Right atrium auricular region (tissue), 2 donors: ENCODE measurements at regions not wholly inside any gene's neighbourhood (a gene's known extent, or its start where the extent isn't known, plus 50 kb on each side); places are given as distances from the start of the nearest gene placed in this dataset.

ENCODE experiments used
- DNase-seq: peaks from one replicate; pipeline ENCODE4 v3.0.0-alpha.2; 2019; ENCODE audit warnings: low spot score
- H3K27ac ChIP-seq, 2 donors: fragments of 200-600 bp; sonication (generic); 1 replicate in 1 of 2; 2 replicates in 1 of 2; pipeline ENCODE4 v1.5.1; 2016 to 2019
- H3K27me3 ChIP-seq, 2 donors: fragments of 200-600 bp; sonication (generic); one replicate each; pipeline versions ENCODE4 v1.5.1 to v1.6.0; 2017 to 2019
- H3K36me3 ChIP-seq: fragments of 200-600 bp; sonication (generic); one replicate; pipeline ENCODE4 v1.5.1; 2016
- H3K4me1 ChIP-seq, 2 donors: fragments of 200-600 bp; sonication (generic); one replicate each; pipeline versions ENCODE4 v1.5.1 to v1.6.0; 2017 to 2019
- H3K4me3 ChIP-seq, 2 donors: fragments of 200-600 bp; sonication (generic); 1 replicate in 1 of 2; 2 replicates in 1 of 2; pipeline ENCODE4 v1.5.1; 2017 to 2019; ENCODE audit warnings: mild to moderate bottlenecking in 1 of 2, moderate library complexity in 1 of 2
- H3K9me3 ChIP-seq, 2 donors: fragments of 200-600 bp; sonication (generic); one replicate each; pipeline ENCODE4 v1.5.1; 2019
- CTCF ChIP-seq, 2 donors: fragments of 200-600 bp; sonication (generic); IDR thresholded peaks; one replicate each; pipeline ENCODE4 v1.5.1; 2019; ENCODE audit warnings: antibody characterized with exemption in 2 of 2

GRCh38 chr1:172977296-172978017 lies 73.3 kb downstream of the TNFSF18 start:
- TF ChIP-seq CTCF (IDR thresholded peaks at IDR 0.05) = no peak
- no peaks in the 10 kb centered on the region for H3K36me3 ChIP-seq

GRCh38 chr1:172978595-172978994 lies 72.1 kb downstream of the TNFSF18 start:
- H3K4me3 ChIP-seq = no peak overlapping the region
- H3K4me1 ChIP-seq = no peaks in the 10 kb centered on the region
- no peaks in the 10 kb centered on the region for H3K36me3 ChIP-seq
- H3K27me3 ChIP-seq = no peaks in the 10 kb centered on the region
- DNase-seq = no peak
- H3K9me3 ChIP-seq = no peaks in the 10 kb centered on the region
- H3K27ac ChIP-seq = no peak overlapping the region
- TF ChIP-seq CTCF (IDR thresholded peaks at IDR 0.05) = no peak

More at GRCh38 chr1:172977296-172978017, 73.3 kb downstream of the TNFSF18 start:
- Histone ChIP-seq H3K4me1 (no peaks in the 10 kb centered on the region), H3K9me3 (no peaks in the 10 kb centered on the region), H3K27me3 (no peaks in the 10 kb centered on the region), H3K27ac (no peak overlapping the region), H3K4me3 (no peak overlapping the region)
- DNase-seq = no peak

- H3K36me3 ChIP-seq = no peaks in the 10 kb centered on the region
- no peaks in the 10 kb centered on the region for H3K4me1 ChIP-seq
- no peak overlapping the region for H3K4me3 ChIP-seq
- TF ChIP-seq CTCF (IDR thresholded peaks at IDR 0.05) = no peak
- H3K27me3 ChIP-seq = no peaks in the 10 kb centered on the region
- DNase-seq = no peak
- no peaks in the 10 kb centered on the region for H3K9me3 ChIP-seq
- H3K27ac ChIP-seq = no peak overlapping the region
Observed at GRCh38 chr1:172979828-172980227, 70.9 kb downstream of the TNFSF18 start.

GRCh38 chr1:172980456-172980855 lies 70.3 kb downstream of the TNFSF18 start:
- Histone ChIP-seq H3K4me3 (no peak overlapping the region), H3K4me1 (no peaks in the 10 kb centered on the region), H3K9me3 (no peaks in the 10 kb centered on the region), H3K36me3 (no peaks in the 10 kb centered on the region), H3K27ac (no peak overlapping the region), H3K27me3 (no peaks in the 10 kb centered on the region)
- no peak for DNase-seq
- TF ChIP-seq CTCF (IDR thresholded peaks at IDR 0.05) = no peak

- Histone ChIP-seq H3K27me3 (no peaks in the 10 kb centered on the region), H3K4me1 (no peaks in the 10 kb centered on the region), H3K4me3 (no peak overlapping the region), H3K27ac (no peak overlapping the region), H3K36me3 (no peaks in the 10 kb centered on the region), H3K9me3 (no peaks in the 10 kb centered on the region)
- no peak for DNase-seq
- TF ChIP-seq CTCF (IDR thresholded peaks at IDR 0.05) = no peak
Observed at GRCh38 chr1:172980971-172981370, 69.8 kb downstream of the TNFSF18 start.
